ENCODE measurements at regions not wholly inside any gene's neighbourhood (a gene's known extent, or its start where the extent isn't known, plus 50 kb on each side); places are given as distances from the start of the nearest gene placed in this dataset.

- DNase-seq, result no peak
These were observed 60.4 kb upstream of the CD96 start for GRCh38 chr3:111481551-111481950.

GRCh38 chr3:111482574-111482973 is 59.4 kb upstream of the CD96 start:
- DNase-seq, result no peak

- DNase-seq, result no peak
These were observed 56.9 kb upstream of the CD96 start for GRCh38 chr3:111485086-111485485.

All from NCI-H1436 (cell line).